ENCODE measurements at regions not wholly inside any gene's neighbourhood (a gene's known extent, or its start where the extent isn't known, plus 50 kb on each side); places are given as distances from the start of the nearest gene placed in this dataset.
A peak's percentile ranks its signal among the peaks of the same experiment; 100 is the strongest.

- DNase-seq (ENCODE audit: low spot score): no peak
These were observed 681.2 kb downstream of the RNF144A start for GRCh38 chr2:7598402-7598801.

DNA sequence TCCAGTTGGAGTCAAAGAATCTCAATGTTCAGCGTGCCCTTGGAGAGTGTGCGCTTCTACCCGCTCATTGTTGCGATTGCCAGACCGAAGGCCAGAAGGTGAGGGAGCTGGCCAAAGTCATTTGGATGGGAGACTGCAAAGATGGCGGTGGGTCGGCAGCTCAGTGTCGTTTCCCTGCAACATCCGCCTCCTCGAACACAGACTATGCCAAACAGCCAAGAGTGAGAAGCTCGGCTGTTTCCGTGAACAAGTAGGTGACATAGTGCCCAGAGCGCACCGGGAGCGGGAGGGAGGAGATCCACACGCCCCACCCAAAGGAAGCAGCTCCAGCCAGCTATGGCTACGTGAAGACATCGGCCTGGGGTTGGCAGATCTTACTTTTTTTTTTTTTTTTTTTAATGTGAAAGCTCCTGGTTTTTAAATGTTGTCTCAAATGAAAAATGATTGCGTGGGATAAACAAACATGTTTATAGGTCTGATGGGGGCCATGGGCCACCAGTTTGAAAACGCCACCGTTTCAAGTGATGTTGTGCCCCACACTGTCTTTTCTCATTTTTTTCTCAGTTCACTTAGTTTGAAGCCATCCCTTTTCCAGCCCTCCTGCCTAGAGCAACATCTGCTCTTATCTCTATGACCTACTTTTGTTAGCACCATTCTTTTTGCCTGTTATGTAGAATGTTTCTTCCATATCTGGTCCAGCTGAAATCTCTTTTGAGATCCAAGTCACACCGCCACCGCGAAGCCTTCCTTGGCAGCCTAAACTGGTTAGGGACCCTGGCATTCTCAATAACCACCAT is 682.4 kb downstream of the RNF144A start:
- no peak for DNase-seq (ENCODE audit: low spot score)

DNA sequence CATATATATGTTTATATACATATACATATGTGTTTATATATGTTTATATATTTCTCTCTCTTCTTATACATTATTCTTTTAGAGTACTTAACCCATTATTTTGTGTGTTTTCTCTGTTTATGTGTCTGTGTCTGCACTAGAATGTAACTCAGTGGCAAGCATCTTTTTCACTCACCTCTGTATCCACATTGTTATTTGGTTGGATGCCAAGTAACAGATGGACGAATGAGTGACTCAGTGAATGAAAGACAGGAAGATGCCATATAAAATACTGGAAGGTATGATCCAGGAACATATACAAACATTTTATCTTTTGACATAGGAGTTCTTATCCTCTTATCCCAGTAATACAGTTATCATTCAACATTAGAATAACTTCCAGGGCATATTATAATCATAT is 684.8 kb downstream of the RNF144A start:
- no peak for DNase-seq (ENCODE audit: low spot score)

DNA sequence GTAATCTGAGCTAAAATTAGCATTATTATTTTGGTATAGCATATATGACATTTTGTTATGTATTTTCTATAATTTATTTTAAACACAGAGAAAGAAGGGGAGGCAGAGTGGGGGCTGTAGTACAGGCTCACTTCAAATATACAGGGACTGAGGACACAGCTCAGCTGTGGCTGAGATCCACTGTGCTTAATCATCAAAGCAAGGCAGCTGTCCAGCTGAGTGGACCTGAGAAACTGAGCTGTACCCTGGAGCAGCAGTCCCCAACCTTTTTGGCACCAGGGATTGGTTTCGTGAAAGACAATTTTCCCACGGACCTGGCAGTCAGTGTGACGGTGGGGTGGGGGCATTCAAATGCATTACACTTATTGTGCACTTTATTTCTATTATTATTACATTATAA is 687.2 kb downstream of the RNF144A start:
- no peak for DNase-seq (ENCODE audit: low spot score)

DNA sequence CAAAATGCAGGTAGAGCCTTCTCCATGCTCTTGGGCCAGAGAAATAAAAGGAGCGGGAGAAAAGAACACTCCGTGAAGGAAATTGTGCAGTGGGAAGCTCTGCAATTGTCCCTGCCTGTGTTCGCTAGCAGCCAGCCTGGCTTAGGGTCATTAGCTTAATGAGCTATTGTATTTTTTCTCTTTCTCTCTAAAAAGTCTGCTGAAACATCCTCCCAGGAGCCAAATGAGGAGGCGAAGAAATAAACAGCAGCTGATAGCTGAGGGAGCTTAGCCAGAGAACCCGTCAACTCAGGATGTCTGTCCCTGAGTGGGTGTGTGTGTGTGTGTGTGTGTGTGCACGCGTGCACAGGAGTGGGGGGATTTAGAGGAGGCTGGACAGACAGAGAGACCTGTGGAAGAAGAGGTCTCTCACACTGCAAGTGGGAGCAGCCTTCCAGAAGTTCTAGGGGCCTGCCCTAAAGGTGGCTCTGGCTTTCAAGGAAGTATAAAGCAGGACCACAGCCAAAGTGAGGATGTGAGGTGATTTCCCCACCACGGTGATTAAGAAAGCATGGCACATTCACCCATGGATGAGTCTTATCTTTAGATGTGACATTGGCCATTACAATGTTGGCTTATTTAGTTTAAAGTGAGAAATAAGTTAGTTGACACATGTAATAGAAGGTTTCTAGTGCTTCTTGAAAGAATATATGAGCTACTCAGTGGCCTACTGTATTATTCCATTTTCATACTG is 690.4 kb downstream of the RNF144A start:
- no peak for DNase-seq (ENCODE audit: low spot score)

DNA sequence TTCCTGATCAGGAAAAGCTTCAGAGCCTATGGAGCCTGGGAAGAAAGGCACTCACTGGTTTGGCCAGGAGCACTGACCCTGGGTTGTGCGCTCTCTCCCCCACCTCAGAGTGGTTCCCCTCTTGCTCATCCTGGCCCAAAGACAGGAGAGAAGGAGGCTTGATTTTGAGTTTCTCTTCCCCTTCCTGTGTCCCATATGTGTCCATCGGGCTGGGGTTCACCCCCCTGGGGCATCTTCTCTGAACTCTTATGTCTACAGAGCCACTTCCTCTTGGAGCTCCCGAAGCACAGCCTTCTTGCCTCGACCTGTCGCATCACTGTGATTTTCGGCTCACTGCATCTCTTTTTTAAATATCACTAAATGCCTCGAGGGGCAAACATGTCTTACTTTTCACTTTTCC is 692.3 kb downstream of the RNF144A start:
- no peak for DNase-seq (ENCODE audit: low spot score)

DNA sequence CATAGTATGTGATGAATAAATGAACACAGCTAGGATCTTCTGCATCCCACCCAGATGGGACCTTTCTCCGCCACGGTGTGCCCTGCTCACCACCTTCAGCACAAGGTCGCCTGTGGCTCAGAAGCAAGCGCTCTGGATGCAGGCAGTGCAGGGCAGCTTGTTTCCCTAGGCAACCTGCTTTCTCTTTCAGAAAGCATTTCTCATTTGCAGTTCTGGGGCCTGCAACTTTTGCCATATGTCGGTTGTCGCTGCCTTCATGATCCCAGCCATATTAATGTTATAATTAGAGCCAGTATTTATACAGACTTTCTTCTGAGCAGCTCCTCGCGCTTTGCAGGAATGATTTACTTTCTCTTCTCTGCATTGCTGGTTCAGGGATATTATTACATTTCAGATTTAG is 692.8 kb downstream of the RNF144A start:
- no peak for DNase-seq (ENCODE audit: low spot score)

- no peak for DNase-seq (ENCODE audit: low spot score)
These were observed 694.5 kb downstream of the RNF144A start for GRCh38 chr2:7611750-7612149.

- no peak for DNase-seq (ENCODE audit: low spot score)
These were observed 695.8 kb downstream of the RNF144A start for GRCh38 chr2:7612969-7613368.

- no peak for DNase-seq (ENCODE audit: low spot score)
These were observed 696.6 kb downstream of the RNF144A start for GRCh38 chr2:7613831-7614230.

DNA sequence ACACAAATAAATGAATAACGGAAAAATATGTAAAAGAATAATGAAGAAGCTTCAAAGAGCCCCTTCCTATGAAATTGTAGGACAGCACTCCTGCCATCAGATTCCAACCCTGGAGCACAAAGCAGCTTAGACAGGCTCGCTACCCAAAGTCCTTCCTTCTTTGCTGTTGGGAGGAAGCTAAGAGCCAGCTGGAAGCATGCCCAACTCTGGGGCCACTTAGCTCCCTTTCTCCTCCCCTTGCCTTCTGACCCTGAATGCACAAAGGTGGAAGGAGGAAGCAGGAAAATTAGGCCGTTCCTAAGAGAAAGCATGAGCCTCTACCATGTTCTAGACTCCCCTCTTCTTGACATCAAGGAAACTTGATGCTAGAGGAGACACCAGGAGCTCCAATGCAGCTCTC is 700.8 kb downstream of the RNF144A start:
- peak; percentile 29 for DNase-seq (ENCODE audit: low spot score)

GRCh38 chr2:7619203-7619970 is 702.2 kb downstream of the RNF144A start:
- DNase-seq (ENCODE audit: low spot score): no peak

GRCh38 chr2:7620255-7620654 is 703.0 kb downstream of the RNF144A start:
- no peak for DNase-seq (ENCODE audit: low spot score)

DNA sequence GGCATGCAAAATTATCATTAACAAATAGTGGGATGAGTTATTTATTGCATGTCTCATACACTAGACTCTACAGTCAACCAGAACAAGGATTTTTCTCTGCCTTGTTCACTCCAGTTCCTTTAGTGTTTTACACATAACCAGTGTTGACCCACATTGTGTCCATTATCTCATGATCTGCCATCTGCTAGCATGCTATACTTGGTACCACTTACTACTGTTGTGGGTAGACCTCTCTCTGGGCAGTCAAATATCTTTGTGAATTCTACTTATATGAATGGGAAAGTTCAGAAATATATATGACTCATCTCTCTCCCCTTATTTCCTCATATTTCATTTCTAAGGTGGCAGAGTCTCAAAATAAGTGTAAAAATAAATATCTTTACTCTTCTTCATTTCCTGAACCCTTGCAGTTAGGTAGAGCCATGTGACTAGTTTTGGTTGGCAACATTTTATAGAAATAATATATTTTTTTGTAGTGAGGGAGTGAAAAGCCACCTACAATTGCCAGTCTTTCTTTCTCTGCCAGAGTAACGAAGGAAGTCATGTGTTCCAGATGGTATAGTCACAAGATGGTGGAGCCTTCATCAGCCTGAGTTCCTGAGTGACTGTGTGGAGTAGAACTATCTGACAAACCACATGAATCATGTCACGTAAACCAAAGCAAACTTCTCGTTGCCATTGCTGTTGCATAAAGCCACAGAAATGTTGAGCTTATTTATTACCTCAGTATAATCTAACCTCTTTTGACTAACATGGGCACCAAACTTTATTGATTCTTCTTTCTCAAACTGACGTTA is 704.0 kb downstream of the RNF144A start:
- DNase-seq (ENCODE audit: low spot score): no peak

- DNase-seq (ENCODE audit: low spot score): no peak
These were observed 708.4 kb downstream of the RNF144A start for GRCh38 chr2:7625392-7626138.

- DNase-seq (ENCODE audit: low spot score): no peak
These were observed 708.9 kb downstream of the RNF144A start for GRCh38 chr2:7626139-7626537.

GRCh38 chr2:7627583-7627982 is 710.4 kb downstream of the RNF144A start:
- no peak for DNase-seq (ENCODE audit: low spot score)

GRCh38 chr2:7632420-7632819 is 715.2 kb downstream of the RNF144A start:
- DNase-seq (ENCODE audit: low spot score): no peak

GRCh38 chr2:7633566-7634153 is 716.4 kb downstream of the RNF144A start:
- no peak for DNase-seq (ENCODE audit: low spot score)

GRCh38 chr2:7634409-7634808 is 717.2 kb downstream of the RNF144A start:
- no peak for DNase-seq (ENCODE audit: low spot score)

DNA sequence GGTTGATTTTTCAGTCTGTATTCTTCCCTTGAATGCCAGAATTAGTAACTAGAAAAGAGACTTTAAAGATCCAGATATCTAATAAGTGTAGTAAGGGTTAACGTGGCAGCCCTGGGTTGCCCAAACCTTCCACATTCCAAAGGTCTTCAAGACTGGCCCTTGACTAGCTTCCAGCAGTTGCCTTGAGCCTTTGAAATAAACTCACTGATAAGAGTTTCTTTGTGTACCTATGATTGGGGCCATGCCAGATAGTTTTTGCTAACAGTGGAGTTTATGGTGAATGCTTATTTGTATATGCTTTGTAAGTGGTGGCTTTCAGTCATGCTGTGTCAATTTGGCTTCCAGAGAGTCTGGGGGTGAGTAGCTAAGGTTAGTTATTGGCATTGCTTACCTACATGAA is 722.3 kb downstream of the RNF144A start:
- peak; percentile 72 for DNase-seq (ENCODE audit: low spot score)

All from mucosa of gallbladder (tissue), 1 donor.